ENCODE measurements at regions not wholly inside any gene's neighbourhood (a gene's known extent, or its start where the extent isn't known, plus 50 kb on each side); places are given as distances from the start of the nearest gene placed in this dataset.

- Histone ChIP-seq H3K36me3 (ENCODE audit: insufficient read depth, low read length) (no peaks in the 10 kb centered on the region), H3K27ac (ENCODE audit: low read length) (no peak overlapping the region), H3K27me3 (ENCODE audit: insufficient read depth, low read length, poor library complexity) (no peaks in the 10 kb centered on the region), H3K4me3 (ENCODE audit: low read depth in 1 of 2, low read length in 2 of 2) (no peak overlapping the region), H3K4me1 (ENCODE audit: insufficient read depth, low read length) (peaks cover 12% of the 10 kb centered on the region), H4K20me1 (ENCODE audit: insufficient read depth, low read length) (no peaks in the 10 kb centered on the region), H3K4me2 (ENCODE audit: insufficient read depth, low read length) (no peak overlapping the region), H3K9me3 (ENCODE audit: insufficient read depth, low read length, severe bottlenecking) (no peaks in the 10 kb centered on the region), H3K9ac (ENCODE audit: low read depth, low read length) (no peak overlapping the region), H2AFZ (ENCODE audit: low read depth, low read length) (0 out of 2 replicates have a peak overlapping the region, but pooled peaks have one; percentile 19), H3K79me2 (ENCODE audit: insufficient read depth, low read length) (no peaks in the 10 kb centered on the region)
- DNase-seq (no peak), ATAC-seq (ENCODE audit: insufficient read depth, low read depth) (no peak)
- TF ChIP-seq EZH2 (IDR thresholded peaks at IDR 0.05; ENCODE audit: borderline replicate concordance, low read depth, low read length, severe bottlenecking) (no peak), CTCF (IDR thresholded peaks at IDR 0.05; ENCODE audit: borderline replicate concordance, extremely low read depth, low read length, poor library complexity, severe bottlenecking) (no peak)
Observed at GRCh38 chr4:79014230-79014629, 75.0 kb upstream of the PAQR3 start.

- peak; percentile 52; the same call in 1 of the 3 replicates for ATAC-seq (ENCODE audit: insufficient read depth, low read depth)
- no peaks in the 10 kb centered on the region for H3K9me3 ChIP-seq (ENCODE audit: insufficient read depth, low read length, severe bottlenecking)
- no peak overlapping the region for H3K4me3 ChIP-seq (ENCODE audit: low read depth in 1 of 2, low read length in 2 of 2)
- H4K20me1 ChIP-seq (ENCODE audit: insufficient read depth, low read length) = no peaks in the 10 kb centered on the region
- H2AFZ ChIP-seq (ENCODE audit: low read depth, low read length) = peak overlapping the region; percentile 19; the same call in 1 of the 2 replicates
- H3K27me3 ChIP-seq (ENCODE audit: insufficient read depth, low read length, poor library complexity) = no peaks in the 10 kb centered on the region
- no peaks in the 10 kb centered on the region for H3K36me3 ChIP-seq (ENCODE audit: insufficient read depth, low read length)
- no peak overlapping the region for H3K4me2 ChIP-seq (ENCODE audit: insufficient read depth, low read length)
- peaks cover 12% of the 10 kb centered on the region for H3K4me1 ChIP-seq (ENCODE audit: insufficient read depth, low read length)
- no peak overlapping the region for H3K9ac ChIP-seq (ENCODE audit: low read depth, low read length)
- no peak overlapping the region; the same call in 1 of the 2 replicates for H3K27ac ChIP-seq (ENCODE audit: low read length)
- no peak for DNase-seq
- H3K79me2 ChIP-seq (ENCODE audit: insufficient read depth, low read length) = no peaks in the 10 kb centered on the region
- no peak for TF ChIP-seq EZH2 (IDR thresholded peaks at IDR 0.05; ENCODE audit: borderline replicate concordance, low read depth, low read length, severe bottlenecking)
- no peak for TF ChIP-seq CTCF (IDR thresholded peaks at IDR 0.05; ENCODE audit: borderline replicate concordance, extremely low read depth, low read length, poor library complexity, severe bottlenecking)
Observed at GRCh38 chr4:79013756-79014155, 74.5 kb upstream of the PAQR3 start.

- ATAC-seq (ENCODE audit: insufficient read depth, low read depth) = no peak
- no peak overlapping the region for H3K4me3 ChIP-seq (ENCODE audit: low read depth in 1 of 2, low read length in 2 of 2)
- H3K4me2 ChIP-seq (ENCODE audit: insufficient read depth, low read length) = no peak overlapping the region
- no peaks in the 10 kb centered on the region for H3K9me3 ChIP-seq (ENCODE audit: insufficient read depth, low read length, severe bottlenecking)
- no peaks in the 10 kb centered on the region for H3K79me2 ChIP-seq (ENCODE audit: insufficient read depth, low read length)
- H3K4me1 ChIP-seq (ENCODE audit: insufficient read depth, low read length) = no peaks in the 10 kb centered on the region
- no peak for DNase-seq
- H3K9ac ChIP-seq (ENCODE audit: low read depth, low read length) = no peak overlapping the region
- no peaks in the 10 kb centered on the region for H4K20me1 ChIP-seq (ENCODE audit: insufficient read depth, low read length)
- no peak overlapping the region for H2AFZ ChIP-seq (ENCODE audit: low read depth, low read length)
- TF ChIP-seq CTCF (IDR thresholded peaks at IDR 0.05; ENCODE audit: borderline replicate concordance, extremely low read depth, low read length, poor library complexity, severe bottlenecking) = no peak
- TF ChIP-seq EZH2 (IDR thresholded peaks at IDR 0.05; ENCODE audit: borderline replicate concordance, low read depth, low read length, severe bottlenecking) = no peak
- H3K36me3 ChIP-seq (ENCODE audit: insufficient read depth, low read length) = no peaks in the 10 kb centered on the region
- H3K27ac ChIP-seq (ENCODE audit: low read length) = no peak overlapping the region
- H3K27me3 ChIP-seq (ENCODE audit: insufficient read depth, low read length, poor library complexity) = no peaks in the 10 kb centered on the region
Observed at GRCh38 chr4:78990938-78991810, 51.9 kb upstream of the PAQR3 start.

Data from DND-41 (cell line).